Medulla oblongata (tissue), 1 donor: ENCODE measurements at regions not wholly inside any gene's neighbourhood (a gene's known extent, or its start where the extent isn't known, plus 50 kb on each side); places are given as distances from the start of the nearest gene placed in this dataset.
"Not testable (repeated sequence)": the region's sequence is repeated elsewhere in the genome, so short reads cannot be mapped to it uniquely, and the experiment has no call there.

Experiments
- DNase-seq: peaks from one replicate; pipeline ENCODE4 v3.0.0-alpha.2; 2015; ENCODE audit errors: extremely low spot score

DNA sequence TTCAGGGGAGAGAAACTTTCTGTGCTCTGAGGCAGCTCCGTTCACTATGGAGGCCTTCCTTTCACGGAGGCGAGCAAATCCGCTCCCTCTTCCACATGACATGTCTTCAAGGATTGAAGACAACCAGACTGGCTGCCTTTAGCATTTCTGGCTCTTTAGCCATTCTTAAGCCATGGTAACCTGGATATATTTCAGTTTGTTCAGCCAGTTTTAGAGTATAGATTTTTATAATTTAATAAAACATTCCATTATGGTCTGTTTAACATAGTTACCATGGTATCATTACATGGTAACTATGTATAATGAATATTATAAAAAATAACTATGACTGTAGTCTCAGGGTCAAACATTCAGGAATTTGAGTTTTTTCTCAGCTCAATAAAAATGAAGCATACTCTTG, 54.2 kb upstream of the NFIA start:
- no peak for DNase-seq

DNA sequence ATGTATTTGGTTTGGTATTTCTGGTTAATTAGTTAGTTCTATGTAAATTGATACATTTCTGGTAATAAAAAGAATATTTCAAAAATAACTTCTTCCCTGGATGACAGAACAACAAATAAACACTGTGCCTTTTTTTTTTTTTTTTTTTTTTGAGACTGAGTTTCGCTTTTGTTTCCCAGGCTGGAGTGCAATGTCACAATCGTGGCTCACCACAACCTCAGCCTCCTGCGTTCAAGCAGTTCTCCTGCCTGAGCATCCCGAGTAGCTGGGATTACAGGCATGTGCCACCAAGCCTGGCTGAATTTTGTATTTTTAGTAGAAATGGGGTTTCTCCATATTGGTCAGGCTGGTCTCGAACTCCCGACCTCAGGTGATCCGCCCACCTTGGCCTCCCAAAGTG, 64.3 kb upstream of the NFIA start:
- DNase-seq, result not testable (repeated sequence)

DNA sequence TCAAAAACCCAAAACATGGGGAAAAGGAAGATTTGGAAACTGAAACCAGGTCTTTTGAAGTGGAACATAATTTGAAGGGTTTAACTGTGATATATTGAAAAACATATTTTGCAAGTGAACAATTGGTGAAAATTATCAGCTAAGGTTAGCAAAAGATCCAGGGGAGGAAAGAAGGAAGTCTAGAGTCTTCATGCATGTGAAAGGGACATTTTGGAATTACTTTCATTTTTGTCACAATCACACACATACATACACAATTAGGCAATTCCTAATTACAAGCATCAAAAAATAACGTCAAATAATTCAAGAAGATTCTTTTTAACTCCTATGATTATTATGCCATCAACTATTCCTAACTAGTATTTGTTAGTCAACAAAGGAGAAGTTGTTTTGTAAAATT, 64.7 kb upstream of the NFIA start:
- no peak for DNase-seq

DNA sequence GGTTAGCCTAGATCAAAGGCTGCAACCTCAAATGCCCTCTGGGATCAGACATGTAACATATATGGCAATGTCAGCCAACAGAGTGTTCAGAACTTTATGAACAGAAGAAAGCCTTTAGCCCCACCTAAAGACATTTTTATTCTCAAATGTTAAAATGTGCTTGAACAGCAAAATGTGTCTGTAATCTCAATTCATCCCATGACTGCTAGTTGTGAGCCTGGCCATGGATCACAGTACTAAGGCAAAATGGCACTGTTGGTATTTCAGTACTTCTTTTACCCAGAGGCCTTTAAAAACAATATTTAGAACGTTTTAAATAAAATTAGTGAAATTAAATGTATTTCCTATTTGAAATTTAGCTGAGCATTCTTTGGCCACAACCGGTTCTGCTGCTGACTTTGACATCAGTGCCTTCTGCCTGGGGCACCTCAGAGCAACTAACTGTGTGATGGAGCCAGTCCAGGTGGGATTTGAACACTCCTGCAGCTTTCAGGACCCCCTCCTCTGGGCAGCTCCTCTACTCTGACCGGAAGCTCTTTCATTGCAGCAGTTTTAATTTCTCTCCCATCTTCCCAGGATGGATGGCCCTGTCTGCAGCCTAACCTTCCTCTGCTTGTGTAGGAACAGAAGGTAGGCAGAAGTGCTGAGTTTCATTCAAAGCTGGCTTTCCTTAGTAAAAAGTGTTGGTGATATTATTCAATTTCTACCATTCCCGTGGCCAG, 68.3 kb upstream of the NFIA start:
- no peak for DNase-seq

DNA sequence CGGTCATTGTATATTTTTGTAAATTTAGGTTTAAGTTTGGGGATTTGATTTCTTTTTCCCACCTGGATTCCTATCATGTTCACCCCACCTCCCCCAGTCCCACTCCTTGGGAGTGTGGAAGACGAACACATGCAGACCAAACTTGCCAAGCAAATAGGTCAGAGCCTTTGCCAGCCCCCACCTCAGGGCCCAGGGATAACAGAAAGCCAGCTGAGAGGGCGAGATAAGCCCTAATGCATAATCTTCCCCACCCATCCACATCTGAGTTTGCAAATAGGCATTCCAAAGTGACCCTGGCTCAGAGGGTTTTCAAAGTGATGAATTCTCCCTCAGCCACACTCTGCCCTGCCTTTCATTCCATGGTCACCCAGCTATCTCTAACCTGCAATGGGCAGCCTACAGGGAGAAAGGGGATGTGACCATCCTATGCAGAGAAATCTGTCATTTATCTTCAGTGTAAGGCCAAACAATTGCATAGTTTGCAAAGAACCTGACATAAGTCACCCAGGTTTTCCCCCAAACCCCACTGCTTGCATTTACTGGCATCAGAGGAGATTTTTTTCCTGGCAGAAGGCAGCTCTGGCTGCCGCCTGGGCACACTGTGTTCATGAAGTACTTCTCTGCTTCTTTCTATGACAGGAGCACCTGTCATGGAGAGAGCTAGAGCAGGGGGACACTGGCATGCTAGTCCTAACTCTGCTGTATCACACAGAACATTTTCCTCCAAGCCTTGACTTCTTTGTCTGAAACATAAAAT, 69.0 kb upstream of the NFIA start:
- DNase-seq, result no peak

DNA sequence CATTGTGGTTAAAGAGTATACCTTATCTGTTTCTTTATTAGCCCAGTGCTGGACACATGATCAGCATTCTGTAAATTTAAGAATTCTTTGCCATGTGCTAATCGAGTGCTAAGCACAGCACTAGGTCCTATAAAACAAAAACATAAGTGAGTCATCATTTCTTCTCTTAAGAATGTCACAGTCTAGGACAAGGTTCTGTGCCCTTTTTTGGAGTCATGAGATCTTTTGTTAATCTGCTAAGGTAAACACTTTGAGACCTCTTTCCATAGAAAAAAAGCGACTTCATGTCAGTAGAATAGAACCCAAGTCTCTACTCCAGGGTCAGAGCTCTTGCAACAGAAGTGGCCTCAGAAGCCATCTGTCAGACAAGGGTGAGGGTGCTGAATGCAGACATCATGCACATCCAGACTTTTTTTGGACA, 70.0 kb upstream of the NFIA start:
- DNase-seq, result no peak

DNA sequence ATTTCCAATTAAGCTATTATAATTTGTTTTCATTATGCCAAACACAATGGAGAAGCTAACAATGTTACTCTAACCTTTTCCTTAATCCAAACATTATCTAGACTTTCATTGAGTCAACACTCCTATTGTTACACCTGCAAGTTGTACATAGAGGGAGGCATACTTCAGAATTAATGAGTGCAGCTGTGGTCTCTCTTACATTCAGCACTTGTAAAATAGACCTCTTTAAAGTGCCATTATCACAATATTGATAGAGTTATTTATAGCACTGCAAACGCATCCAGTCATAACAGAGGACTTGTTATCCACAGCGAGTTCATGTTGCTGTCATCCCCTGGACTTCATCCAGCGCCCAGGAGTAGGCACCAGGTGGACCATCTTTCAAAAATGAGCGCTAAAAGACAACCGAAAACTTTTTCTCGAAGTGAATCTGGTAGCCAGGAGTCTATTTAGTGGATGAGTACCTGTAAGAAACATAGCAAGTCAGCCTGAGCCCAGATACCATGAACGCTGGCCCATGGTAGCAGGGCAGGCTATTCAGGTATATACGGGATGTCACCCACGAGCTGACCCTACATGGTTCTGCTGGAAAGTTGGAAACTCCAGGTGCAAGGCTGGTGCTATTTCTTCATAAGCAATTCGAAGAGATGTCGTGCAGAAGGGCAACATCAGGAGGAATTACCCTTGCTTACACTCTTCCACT, 70.6 kb upstream of the NFIA start:
- DNase-seq, result no peak

DNA sequence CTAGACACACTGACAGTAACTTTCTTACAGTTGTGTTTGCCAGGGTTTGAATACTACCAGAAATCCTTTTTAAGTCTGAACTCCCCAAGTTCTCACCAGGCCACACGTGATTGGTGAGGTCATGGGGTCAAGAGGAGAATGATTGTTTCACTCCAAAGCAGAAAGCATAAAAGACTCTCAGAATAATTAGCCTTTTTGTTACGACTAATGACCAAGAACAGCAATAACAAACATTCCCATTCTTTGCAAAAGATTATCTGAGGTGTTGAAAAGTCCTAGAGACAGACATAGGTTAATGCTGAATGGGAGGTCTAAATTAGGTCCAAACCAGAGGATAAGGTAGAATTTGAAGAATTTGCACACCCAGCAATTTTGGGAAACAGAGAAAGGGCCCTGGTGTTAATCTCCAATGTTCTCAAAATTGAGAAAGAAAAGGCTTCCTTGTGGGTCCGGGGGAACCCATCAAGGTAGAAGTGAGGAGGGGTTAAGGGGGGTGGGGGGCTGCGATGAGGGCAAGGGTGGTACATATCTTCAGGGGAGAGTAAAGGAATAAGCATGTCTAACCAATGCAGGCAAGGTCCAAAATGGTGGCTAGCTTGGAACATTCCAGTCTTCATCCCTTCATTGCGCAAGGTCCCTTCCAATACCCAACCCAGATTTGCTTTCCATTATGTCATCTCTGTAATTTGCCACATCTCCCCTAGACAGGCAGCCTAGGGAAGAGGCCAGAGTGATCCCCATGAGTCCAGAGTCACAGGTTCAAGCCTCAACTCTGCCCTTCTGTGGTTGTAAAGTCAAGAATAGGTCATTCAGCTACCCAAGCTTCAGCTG, 74.6 kb upstream of the NFIA start:
- no peak for DNase-seq

DNA sequence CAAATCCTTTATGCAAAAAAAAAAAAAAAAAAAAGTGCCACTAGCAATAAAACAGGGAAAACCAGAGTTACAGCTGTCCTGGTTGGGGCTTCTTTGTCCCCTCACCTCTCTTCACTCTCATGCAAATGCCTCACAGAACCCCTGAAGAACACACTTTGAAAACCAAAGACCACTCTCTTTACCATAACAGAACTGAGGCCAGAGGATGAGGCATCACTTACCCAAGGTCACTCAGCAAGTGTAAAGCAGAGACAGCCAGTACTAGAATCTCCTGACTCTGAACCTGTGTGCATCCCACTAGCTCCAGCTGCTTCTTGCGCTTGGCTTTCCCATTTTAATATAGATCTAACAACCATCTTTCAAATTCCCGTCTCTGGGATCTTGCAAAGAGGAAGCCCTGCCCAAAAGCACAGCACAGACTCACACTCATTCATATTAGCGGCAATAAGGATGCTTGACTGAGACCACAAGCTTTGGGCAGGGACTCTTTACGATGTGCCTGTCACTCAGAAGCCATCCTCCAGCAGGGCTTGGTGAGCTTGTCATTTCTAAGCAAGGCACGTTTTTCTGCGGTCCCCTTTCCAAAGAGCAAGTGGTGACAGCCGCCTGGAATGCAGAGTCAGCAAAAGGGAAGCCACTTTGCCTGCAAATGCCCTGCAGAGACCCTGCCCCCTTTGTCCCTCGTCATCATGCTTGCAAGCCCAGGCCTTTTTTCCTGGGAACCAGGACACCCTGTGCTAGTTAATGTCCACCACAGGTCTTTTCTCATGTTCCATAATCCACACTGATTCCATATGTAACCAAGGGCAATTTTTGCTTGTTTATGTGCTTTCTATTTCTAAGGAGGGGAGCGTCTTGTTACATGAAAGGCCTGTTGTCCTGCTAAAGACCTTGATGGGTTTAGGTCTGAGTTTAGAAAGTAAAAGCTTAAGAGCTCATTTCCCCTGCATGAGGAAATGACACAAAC, 76.5 kb upstream of the NFIA start:
- DNase-seq, result peak; percentile 48

DNA sequence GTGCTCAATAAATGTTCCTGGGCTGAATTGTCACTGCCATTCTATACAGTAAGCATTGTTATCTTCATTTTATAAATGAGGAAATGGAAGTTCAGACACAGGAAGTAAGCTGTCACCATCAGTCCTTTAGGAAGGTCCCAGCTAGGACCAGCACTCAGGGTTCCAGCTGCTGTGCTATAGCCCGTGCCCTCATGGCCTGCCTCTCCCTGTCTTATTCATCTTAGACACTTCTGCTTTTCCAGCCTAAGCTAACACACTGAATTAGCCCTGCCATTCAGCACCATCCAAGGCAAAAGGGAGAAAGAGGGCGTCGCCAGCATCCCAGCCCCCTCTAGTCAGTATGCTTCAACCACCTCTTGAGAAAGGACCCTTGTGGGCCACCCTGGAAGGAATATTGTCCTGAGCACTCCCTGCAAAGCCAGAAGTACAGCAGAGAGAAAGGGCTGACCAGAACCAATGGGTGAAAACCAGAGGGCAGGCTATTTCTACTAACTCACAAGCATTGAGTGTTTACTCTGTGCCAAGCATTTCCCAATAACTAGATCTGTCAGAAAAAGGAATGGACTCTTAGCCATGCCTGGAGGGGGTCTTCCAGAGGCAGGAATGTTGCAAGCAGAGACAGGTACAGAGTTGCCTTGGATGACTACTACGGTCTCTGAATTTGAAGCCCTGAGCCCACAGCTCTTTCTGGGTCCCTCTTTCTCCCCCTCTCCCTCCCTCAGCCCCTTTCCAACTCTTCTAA, 77.9 kb upstream of the NFIA start:
- DNase-seq, result no peak

DNA sequence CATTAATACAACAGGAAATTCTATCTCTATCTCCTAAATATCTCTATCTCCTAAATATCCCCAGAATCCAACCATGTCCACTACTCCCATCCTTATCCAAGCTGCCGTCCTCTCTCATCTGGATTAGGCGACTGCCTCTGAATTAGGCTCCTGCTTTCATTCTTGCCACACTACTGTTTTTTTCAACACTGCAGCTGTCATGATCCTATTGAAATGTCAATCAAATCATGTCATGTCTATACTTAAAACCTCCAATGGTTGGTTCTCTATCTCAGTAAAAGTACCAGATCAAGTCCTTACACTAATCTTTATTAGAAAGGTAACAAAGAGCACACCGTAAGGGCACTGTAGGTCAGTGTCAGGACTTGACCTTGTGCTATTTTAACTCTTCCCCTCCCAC, 82.0 kb upstream of the NFIA start:
- DNase-seq, result no peak

DNA sequence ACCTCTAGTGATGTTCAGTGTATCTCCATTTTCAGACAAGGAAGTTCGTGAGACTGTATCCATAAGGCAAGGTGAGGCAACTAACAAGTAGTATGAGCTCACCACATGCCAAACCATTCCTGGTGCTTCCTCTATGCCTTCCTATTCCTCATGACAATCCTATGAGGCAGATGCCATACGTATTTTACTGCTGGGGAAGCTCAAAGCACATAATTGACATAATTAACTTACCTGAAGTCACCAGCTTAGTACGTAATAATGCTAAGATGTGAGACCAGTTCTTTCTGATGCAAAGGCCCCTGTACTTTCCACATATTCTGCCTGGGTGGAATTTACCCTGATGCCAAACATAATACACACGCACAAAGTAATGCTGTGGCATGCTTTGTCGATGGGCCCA, 83.6 kb upstream of the NFIA start:
- DNase-seq, result no peak

DNA sequence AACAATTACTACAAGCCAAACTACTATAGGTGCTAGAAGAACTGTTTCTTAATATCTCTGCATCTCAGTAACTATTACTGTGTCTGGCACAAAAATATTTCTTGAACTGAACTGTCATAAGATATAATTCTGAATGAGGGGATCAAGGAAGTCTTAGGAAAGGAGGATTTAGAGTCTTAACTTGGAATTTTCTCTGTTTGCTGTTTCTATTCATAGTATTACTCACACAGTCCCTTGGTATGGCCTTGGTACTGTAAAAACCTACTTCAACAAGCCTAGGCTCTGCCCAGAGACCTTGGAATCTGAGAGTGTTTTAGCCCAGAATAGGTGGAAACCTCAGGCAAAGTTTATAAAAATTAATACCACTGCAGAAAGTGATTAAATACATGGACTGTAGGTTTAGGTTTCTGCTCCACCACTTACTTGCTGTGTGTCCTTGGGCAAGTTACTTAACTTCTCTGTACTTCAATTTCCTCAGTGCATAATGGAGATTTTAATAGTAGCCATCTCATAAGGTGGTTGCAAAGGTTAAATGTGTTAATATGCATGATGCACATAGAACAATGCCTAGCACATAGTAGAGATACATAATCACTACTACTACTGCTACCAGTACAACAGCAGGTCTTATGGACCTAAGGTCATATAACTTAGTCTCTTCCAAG, 87.4 kb upstream of the NFIA start:
- DNase-seq, result no peak

DNA sequence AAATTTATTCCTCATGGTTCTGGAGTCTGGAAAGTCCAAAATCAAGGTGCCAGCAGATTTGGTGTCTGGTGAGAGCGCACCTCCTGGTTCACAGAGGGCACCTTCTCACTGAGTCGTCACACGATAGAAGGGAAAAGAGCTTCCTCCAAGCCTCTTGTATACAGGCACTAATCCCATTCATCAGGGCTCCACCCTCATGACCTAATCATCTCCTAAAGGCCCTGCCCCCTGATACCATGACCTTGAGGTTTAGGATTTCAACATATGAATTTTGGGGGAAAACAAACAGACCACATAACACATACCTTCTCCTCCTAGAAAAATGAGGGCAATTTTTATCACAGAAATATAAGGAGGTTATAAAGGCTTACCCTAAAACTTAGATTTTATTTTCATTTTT, 88.0 kb upstream of the NFIA start:
- DNase-seq, result no peak

DNA sequence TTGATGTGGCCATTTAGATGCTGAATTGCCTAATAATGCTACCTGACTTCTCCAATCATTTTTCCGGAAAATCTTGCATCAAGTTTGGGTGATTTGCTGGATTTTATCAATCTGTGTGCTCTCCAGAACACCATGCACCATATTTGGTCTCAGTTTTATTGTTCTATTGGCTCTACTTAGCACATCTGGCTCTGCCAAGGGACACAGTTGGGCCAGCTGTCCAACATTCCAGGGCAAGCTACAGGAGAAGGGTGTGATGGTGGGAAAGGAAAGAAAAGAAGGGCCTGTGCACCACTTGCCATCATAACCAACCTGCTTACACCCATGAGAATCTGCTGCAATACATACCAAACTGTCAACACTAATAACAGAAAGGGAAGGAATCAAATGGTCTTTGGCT, 90.2 kb upstream of the NFIA start:
- no peak for DNase-seq

DNA sequence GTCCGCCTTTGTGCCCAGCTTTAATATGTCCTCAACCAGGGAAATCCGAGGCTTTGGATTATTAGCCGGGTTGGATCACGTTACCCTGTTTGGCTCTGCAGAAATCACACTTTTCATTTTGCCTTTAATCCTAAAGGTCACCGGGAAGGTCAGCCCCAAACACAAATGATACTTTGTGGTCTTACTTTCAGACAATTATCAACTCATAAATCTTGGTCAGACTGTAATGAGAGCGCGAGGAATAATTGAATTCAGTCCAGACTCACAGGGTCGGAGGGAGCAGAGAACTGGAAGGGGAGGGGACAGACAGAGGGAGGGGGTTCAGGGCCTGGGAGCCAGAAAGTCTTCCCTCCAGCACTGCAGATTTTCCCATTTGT, 91.7 kb upstream of the NFIA start:
- no peak for DNase-seq

DNA sequence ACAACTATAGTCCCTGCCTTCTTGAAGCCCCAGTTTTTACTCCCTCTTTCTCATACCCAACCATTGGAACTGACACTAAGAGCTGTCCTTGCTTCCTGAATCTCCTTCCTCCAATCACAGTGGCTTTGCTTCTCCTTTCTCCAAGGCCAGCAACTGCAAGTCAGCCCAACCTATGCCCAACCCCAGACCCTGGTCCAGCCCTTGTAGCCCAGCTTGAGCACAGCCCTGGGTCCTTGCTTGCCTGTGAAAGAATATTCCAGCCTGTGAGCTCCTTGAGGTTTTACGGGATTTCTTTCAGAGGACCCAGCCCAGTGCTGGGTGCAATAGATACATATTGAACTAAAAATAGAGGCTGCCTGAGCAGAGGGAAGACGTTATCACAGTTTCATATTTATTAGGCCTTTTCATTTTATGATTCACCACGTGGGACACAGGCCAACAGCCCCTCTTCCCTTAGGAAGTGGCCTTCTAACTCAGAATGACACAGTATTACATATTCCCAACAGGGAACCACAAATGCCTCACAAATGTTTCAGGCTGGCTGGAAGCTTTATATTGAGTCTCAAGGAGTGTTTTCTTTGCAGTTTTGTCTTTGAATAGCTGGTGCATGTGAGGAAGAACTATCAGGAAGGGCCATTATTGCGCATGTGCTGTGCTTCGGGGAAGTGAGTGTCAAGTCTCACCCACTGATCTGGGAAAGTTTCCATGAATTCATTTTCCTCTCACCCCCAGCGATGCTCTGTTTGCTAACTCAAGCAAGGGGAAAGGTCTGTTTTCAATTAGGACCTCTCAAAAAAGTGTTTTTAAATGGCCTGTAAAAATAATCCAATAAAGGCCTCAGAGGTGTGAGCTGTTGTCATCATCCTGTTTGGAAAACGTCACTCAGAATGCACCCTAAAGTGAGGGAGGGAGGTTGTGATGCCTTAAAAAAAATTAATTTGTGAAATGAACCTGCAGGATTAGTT, 92.3 kb upstream of the NFIA start:
- no peak for DNase-seq

DNA sequence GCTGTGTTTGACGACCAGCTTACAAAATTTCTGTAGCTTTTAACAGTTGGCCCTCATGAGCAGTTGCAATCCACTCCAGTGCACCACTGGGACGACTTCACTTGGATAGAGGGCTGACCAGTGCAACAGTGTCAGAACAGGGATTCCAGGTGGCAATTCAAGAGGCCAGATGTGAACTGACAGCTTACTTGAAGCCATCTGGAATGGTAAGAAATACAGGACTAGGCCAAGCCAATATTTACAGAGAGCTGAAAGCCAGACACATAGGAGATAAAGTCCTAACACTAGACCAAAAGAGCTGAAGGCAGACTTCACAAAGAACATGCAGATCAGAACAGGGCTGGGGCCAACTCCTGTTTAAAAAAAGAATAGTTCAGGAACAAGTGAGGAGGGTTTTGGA, 93.5 kb upstream of the NFIA start:
- DNase-seq, result no peak
